HL-60 (cell line): ENCODE measurements at regions not wholly inside any gene's neighbourhood (a gene's known extent, or its start where the extent isn't known, plus 50 kb on each side); places are given as distances from the start of the nearest gene placed in this dataset.

Experiments
- DNase-seq, 2 experiments: peaks; one replicate each; pipeline ENCODE4 v3.0.0-alpha.2; 2010 to 2020; ENCODE audit warnings: low read depth in 1 of 2, low spot score in 1 of 2
- H3K27ac ChIP-seq: fragments of 250-450 bp; sonication (Bioruptor Pico); replicated peaks from 2 replicates; pipeline ENCODE4 v1.5.1; 2020; ENCODE audit warnings: mild to moderate bottlenecking, moderate library complexity
- H3K27me3 ChIP-seq: fragments of 250-450 bp; sonication (Bioruptor Pico); 2 replicates; pipeline ENCODE4 v1.5.1; 2021; ENCODE audit warnings: mild to moderate bottlenecking, moderate library complexity; ENCODE audit not compliant: insufficient read depth, poor library complexity, severe bottlenecking
- H3K4me3 ChIP-seq: replicated peaks from 2 replicates; pipeline ENCODE4 v1.5.1; 2011; ENCODE audit warnings: mild to moderate bottlenecking, control low read depth, low read length; ENCODE audit not compliant: insufficient read depth
- GABPA ChIP-seq: IDR thresholded peaks from 2 replicates; pipeline ENCODE4 v1.6.1; 2012; ENCODE audit warnings: low read depth
- POLR2AphosphoS5 ChIP-seq: IDR thresholded peaks from 2 replicates; pipeline ENCODE4 v1.6.1; 2012; ENCODE audit warnings: low read depth
- SPI1 ChIP-seq: IDR thresholded peaks from 2 replicates; pipeline ENCODE4 v1.6.1; 2012; ENCODE audit warnings: low read depth, mild to moderate bottlenecking, borderline replicate concordance
- TF ChIP-seq, protein P1 (sequence below): IDR thresholded peaks from 2 replicates; pipeline ENCODE4 v1.6.1; 2012; ENCODE audit warnings: low read depth; ENCODE audit not compliant: insufficient replicate concordance
- TF ChIP-seq, protein P2 (sequence below): IDR thresholded peaks from one replicate; pipeline ENCODE4 v1.5.1; 2011; ENCODE audit warnings: low read length, control low read depth, inconsistent platforms; ENCODE audit not compliant: insufficient read depth

DNA sequence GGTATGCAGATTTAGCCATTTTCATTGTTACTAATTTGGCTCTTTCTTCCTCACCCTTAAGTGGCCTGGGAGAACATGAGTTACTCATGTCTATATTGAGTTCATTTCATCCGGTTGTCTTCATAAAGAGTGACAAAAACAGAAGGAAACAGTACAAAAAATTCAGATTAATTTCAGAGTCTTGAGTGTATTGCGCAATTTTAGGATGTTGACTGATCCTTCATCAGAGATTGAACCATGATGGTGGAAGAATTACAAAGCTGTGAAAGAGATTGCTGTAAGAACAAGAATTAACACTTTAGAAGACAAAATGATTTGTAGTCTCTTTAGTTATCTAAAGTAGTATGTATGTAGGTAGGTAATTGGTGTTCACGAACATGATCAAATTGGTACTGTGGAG lies 194.0 kb upstream of the PPP1R3A start:
- Histone ChIP-seq H3K27me3 (no peaks in the 10 kb centered on the region), H3K27ac (no peak overlapping the region), H3K4me3 (no peak overlapping the region)
- no peak for DNase-seq
- TF ChIP-seq, protein P1, sequence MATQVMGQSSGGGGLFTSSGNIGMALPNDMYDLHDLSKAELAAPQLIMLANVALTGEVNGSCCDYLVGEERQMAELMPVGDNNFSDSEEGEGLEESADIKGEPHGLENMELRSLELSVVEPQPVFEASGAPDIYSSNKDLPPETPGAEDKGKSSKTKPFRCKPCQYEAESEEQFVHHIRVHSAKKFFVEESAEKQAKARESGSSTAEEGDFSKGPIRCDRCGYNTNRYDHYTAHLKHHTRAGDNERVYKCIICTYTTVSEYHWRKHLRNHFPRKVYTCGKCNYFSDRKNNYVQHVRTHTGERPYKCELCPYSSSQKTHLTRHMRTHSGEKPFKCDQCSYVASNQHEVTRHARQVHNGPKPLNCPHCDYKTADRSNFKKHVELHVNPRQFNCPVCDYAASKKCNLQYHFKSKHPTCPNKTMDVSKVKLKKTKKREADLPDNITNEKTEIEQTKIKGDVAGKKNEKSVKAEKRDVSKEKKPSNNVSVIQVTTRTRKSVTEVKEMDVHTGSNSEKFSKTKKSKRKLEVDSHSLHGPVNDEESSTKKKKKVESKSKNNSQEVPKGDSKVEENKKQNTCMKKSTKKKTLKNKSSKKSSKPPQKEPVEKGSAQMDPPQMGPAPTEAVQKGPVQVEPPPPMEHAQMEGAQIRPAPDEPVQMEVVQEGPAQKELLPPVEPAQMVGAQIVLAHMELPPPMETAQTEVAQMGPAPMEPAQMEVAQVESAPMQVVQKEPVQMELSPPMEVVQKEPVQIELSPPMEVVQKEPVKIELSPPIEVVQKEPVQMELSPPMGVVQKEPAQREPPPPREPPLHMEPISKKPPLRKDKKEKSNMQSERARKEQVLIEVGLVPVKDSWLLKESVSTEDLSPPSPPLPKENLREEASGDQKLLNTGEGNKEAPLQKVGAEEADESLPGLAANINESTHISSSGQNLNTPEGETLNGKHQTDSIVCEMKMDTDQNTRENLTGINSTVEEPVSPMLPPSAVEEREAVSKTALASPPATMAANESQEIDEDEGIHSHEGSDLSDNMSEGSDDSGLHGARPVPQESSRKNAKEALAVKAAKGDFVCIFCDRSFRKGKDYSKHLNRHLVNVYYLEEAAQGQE = no peak
- no peak for TF ChIP-seq SPI1
- no peak for TF ChIP-seq GABPA
- TF ChIP-seq, protein P2, sequence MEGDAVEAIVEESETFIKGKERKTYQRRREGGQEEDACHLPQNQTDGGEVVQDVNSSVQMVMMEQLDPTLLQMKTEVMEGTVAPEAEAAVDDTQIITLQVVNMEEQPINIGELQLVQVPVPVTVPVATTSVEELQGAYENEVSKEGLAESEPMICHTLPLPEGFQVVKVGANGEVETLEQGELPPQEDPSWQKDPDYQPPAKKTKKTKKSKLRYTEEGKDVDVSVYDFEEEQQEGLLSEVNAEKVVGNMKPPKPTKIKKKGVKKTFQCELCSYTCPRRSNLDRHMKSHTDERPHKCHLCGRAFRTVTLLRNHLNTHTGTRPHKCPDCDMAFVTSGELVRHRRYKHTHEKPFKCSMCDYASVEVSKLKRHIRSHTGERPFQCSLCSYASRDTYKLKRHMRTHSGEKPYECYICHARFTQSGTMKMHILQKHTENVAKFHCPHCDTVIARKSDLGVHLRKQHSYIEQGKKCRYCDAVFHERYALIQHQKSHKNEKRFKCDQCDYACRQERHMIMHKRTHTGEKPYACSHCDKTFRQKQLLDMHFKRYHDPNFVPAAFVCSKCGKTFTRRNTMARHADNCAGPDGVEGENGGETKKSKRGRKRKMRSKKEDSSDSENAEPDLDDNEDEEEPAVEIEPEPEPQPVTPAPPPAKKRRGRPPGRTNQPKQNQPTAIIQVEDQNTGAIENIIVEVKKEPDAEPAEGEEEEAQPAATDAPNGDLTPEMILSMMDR = no peak
- TF ChIP-seq POLR2AphosphoS5 = no peak

DNA sequence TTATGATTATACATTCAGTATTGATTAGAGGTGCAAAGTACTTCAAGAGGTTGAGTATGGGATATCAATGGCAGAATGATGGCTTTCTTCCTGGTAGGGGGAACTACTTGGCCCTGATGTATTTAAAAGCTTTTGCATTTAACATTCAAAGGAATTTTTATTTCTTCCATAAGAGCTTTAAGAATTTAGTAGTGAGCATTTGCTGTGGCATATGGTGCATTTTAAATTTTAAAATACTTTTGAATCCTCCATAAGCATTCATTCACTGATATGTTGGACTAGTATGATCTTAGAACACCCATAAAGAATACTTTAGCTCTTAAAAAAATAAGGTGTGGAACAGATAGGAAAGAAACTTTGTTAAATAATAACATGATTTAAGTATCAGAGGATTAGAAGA lies 191.9 kb upstream of the PPP1R3A start:
- Histone ChIP-seq H3K4me3 (no peak overlapping the region), H3K27ac (no peak overlapping the region), H3K27me3 (no peaks in the 10 kb centered on the region)
- DNase-seq = no peak
- TF ChIP-seq SPI1 (no peak), POLR2AphosphoS5 (no peak)

DNA sequence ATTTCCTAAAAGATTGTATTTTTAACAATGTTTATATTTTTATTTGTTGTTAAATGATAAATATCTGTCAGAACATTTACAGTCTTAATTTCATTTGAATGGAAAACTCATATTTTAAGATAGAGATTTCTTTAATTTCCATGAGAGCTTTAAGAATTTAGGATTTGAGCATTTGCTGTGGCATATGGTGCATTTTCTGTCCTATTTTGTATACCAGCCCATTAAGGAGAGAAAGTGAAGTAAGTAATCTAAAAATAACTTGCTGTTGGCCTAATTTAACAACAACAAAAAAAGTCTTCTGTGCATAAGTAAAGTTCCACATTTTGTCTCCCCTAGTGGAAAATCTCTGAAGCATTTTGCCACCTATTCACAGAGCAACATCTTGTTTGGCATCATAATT lies 190.9 kb upstream of the PPP1R3A start:
- Histone ChIP-seq H3K4me3 (no peak overlapping the region), H3K27ac (no peak overlapping the region), H3K27me3 (no peaks in the 10 kb centered on the region)
- DNase-seq = no peak
- no peak for TF ChIP-seq GABPA

DNA sequence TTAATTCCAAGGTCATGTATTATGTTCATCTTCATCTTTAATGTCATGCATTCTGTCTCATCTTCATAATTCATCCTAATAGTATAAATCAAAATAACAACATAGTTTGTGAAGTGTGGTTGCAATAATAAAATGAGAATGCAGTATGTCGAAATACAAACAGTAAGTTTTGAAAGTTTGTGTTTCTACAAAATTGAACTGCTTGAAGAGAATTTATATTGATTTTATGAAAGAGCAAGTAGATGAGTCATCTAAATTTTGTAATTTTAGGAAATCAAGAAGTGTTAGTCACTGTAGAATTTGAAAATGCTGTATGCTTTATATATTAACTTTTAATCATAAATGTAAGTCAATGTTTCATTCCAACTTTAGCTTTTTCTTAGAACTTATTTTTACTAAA lies 190.5 kb upstream of the PPP1R3A start:
- no peak overlapping the region for H3K27ac ChIP-seq
- no peak overlapping the region for H3K4me3 ChIP-seq
- TF ChIP-seq SPI1 = no peak
- no peak for TF ChIP-seq GABPA
- TF ChIP-seq, protein P1 = no peak
- no peak for TF ChIP-seq POLR2AphosphoS5
- no peaks in the 10 kb centered on the region for H3K27me3 ChIP-seq
- DNase-seq = no peak

DNA sequence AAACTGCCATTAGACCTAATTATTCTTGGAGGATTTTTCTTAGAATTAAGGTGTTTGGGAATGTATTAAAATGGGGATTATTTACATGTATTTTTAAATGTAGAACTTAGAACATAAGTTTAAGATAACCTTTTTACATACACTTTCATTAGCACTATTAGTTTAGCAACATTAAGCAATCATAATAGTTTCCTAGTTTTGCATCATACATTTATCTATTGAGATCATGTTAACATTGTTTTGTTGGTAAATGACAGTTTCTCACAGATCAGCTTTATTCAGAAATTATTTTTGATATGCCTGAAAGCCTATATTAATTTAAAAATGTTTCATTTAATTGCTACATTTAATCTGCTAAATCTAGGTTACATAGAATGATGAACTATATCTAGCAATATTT lies 189.7 kb upstream of the PPP1R3A start:
- Histone ChIP-seq H3K27ac (no peak overlapping the region), H3K4me3 (no peak overlapping the region), H3K27me3 (no peaks in the 10 kb centered on the region)
- DNase-seq = no peak
- no peak for TF ChIP-seq SPI1
- TF ChIP-seq, protein P1 = no peak
